Right lobe of liver (tissue), 4 donors: ENCODE measurements at regions not wholly inside any gene's neighbourhood (a gene's known extent, or its start where the extent isn't known, plus 50 kb on each side); places are given as distances from the start of the nearest gene placed in this dataset.
"Not testable (repeated sequence)": the region's sequence is repeated elsewhere in the genome, so short reads cannot be mapped to it uniquely, and the experiment has no call there.

Experiments
- POLR2A ChIP-seq: fragments of 450-650 bp; IDR thresholded peaks from one replicate; pipeline ENCODE4 v1.6.1; 2017; ENCODE audit warnings: antibody characterized with exemption, mild to moderate bottlenecking
- TF ChIP-seq, protein P1 (sequence below), 4 donors: fragments of 200-600 bp in 3 of 4; fragments of 450-650 bp in 1 of 4; IDR thresholded peaks; one replicate each; pipeline versions ENCODE4 v1.5.1 to v1.8.0; 2016 to 2022; ENCODE audit warnings: antibody characterized with exemption in 4 of 4, mild to moderate bottlenecking in 2 of 4
- donor health status: DM: no; HTN: no; CAD: no.
- donor health status: DM: no; HTN: no; CAD: no.
- donor health status: DM: no; HTN: yes; CAD: no.

GRCh38 chr17:21814272-21814671 lies 121.9 kb downstream of the KCNJ18 start:
- TF ChIP-seq, protein P1, sequence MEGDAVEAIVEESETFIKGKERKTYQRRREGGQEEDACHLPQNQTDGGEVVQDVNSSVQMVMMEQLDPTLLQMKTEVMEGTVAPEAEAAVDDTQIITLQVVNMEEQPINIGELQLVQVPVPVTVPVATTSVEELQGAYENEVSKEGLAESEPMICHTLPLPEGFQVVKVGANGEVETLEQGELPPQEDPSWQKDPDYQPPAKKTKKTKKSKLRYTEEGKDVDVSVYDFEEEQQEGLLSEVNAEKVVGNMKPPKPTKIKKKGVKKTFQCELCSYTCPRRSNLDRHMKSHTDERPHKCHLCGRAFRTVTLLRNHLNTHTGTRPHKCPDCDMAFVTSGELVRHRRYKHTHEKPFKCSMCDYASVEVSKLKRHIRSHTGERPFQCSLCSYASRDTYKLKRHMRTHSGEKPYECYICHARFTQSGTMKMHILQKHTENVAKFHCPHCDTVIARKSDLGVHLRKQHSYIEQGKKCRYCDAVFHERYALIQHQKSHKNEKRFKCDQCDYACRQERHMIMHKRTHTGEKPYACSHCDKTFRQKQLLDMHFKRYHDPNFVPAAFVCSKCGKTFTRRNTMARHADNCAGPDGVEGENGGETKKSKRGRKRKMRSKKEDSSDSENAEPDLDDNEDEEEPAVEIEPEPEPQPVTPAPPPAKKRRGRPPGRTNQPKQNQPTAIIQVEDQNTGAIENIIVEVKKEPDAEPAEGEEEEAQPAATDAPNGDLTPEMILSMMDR (IDR thresholded peaks at IDR 0.05): not testable (repeated sequence)
- not testable (repeated sequence) for TF ChIP-seq POLR2A
